Panc1 (cell line): ENCODE measurements at regions not wholly inside any gene's neighbourhood (a gene's known extent, or its start where the extent isn't known, plus 50 kb on each side); places are given as distances from the start of the nearest gene placed in this dataset.

Experiments used
- ATAC-seq: fragments of 200-7000 bp; cut with Tn5 transposase; 2 replicates; pipeline ENCODE4 v1.9.1; 2020; ENCODE audit warnings: mild to moderate bottlenecking, moderate library complexity
- BruUV-seq: library from RNA; stranded (reverse); fragments of 400-500 nt; replicated peaks from 2 replicates; lab custom pipeline; 2021; lab: Mats Ljungman, UMichigan
- CTCF ChIA-PET: fragments of 300-600 bp; sonication (Branson Sonifier 250); formaldehyde crosslinking; loops from one replicate; lab custom pipeline; 2022; ENCODE audit warnings: antibody characterized with exemption; lab: Charles Lee
- POLR2A ChIA-PET: fragments of 300-600 bp; sonication (Branson Sonifier 250); formaldehyde crosslinking; loops from one replicate; lab custom pipeline; 2022; ENCODE audit warnings: antibody characterized with exemption; lab: Charles Lee
- DNase-seq: peaks from one replicate; pipeline ENCODE4 v3.0.0-alpha.2; 2010; ENCODE audit warnings: low read depth, low spot score
- H3K27ac ChIP-seq: 2 replicates; pipeline ENCODE4 v1.5.1; 2011; ENCODE audit warnings: mild to moderate bottlenecking, low read length, inconsistent platforms
- H3K27me3 ChIP-seq: fragments of 200-500 bp; sonication (Bioruptor generic); 2 replicates; pipeline ENCODE4 v1.6.0; 2014; ENCODE audit warnings: low read length, inconsistent platforms; ENCODE audit not compliant: control insufficient read depth, insufficient read depth
- H3K36me3 ChIP-seq: fragments of 200-500 bp; sonication (Bioruptor generic); 2 replicates; pipeline ENCODE4 v1.5.1; 2014; ENCODE audit warnings: inconsistent platforms, mild to moderate bottlenecking, low read length, moderate library complexity; ENCODE audit not compliant: control insufficient read depth, insufficient read depth
- H3K4me1 ChIP-seq: 2 replicates; pipeline ENCODE4 v1.5.1; 2011; ENCODE audit warnings: inconsistent platforms, mild to moderate bottlenecking, low read length, moderate library complexity; ENCODE audit not compliant: control insufficient read depth, insufficient read depth
- H3K4me3 ChIP-seq, 2 experiments: 2 replicates each; pipeline ENCODE4 v1.5.1; 2011 to 2012; ENCODE audit warnings: low read depth in 2 of 2, low read length in 2 of 2, mild to moderate bottlenecking in 2 of 2, inconsistent platforms in 1 of 2, moderate library complexity in 1 of 2
- H3K9me3 ChIP-seq: fragments of 200-500 bp; sonication (Bioruptor generic); 2 replicates; pipeline ENCODE4 v1.5.1; 2014; ENCODE audit warnings: low read depth, mild to moderate bottlenecking, inconsistent platforms, low read length, moderate library complexity; ENCODE audit not compliant: control insufficient read depth, insufficient read depth
- POLR2AphosphoS5 ChIP-seq: IDR thresholded peaks from 2 replicates; pipeline ENCODE4 v1.6.1; 2012; ENCODE audit warnings: mild to moderate bottlenecking, low read depth, low read length, moderate library complexity
- SIN3A ChIP-seq: IDR thresholded peaks from 2 replicates; pipeline ENCODE4 v1.6.1; 2012; ENCODE audit warnings: low read depth, mild to moderate bottlenecking, low read length, moderate library complexity, borderline replicate concordance; ENCODE audit not compliant: insufficient read depth
- TCF7L2 ChIP-seq: IDR thresholded peaks from 2 replicates; pipeline ENCODE4 v1.6.1; 2011; ENCODE audit warnings: mild to moderate bottlenecking, low read depth, low read length, inconsistent platforms
- in situ Hi-C: cut with HindIII; loops from 2 replicates; pipeline ENCODE4 v1.10.0; 2016; ENCODE audit warnings: low sequenced_read_pairs, low pct_unique_long_range_greater_than_20kb
- intact Hi-C: fragments of 100-400 bp; cut with micrococcal nuclease; formaldehyde crosslinking; loops from one replicate; pipeline ENCODE4 v1.10.0; 2022; ENCODE audit not compliant: unreplicated experiment
- TF ChIP-seq, protein P1 (sequence below): fragments of 450-650 bp; IDR thresholded peaks from 2 replicates; pipeline ENCODE4 v1.5.1; 2017; ENCODE audit warnings: mild to moderate bottlenecking
- TF ChIP-seq, protein P2 (sequence below), 2 experiments: IDR thresholded peaks; 2 replicates each; pipeline ENCODE4 v1.6.1; 2011 to 2012; ENCODE audit warnings: low read depth in 2 of 2, control low read depth in 1 of 2, low read length in 1 of 2, mild to moderate bottlenecking in 1 of 2, moderate library complexity in 1 of 2; ENCODE audit not compliant: insufficient read depth in 1 of 2

DNA sequence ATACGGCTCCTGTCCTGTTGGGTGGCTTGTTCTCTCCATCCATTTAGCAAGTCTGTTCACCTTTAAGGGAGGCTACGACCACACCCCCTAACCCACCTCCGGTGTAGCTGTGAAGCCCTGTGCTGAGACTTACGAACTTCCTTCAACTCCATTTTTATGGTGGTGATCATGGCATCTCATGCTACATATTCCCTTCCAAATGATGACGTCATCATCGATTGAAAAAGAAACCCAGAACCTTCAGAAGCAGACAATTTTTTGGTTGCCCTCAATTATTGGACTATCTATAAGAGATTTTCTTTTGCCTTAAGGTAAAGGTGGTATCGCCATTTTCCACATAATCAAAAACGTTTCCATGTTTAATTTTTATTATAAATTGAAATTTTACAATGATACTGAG lies 389.0 kb downstream of the CBLN4 start:
- peaks cover 4% of the 10 kb centered on the region; the same call in 1 of the 2 replicates for H3K9me3 ChIP-seq
- DNase-seq (no peak), ATAC-seq (no peak)
- no peak overlapping the region for H3K27ac ChIP-seq
- BruUV-seq = no TSS peak
- CTCF ChIA-PET = no interaction called here
- intact Hi-C loops = no loop called here
- no peaks in the 10 kb centered on the region for H3K36me3 ChIP-seq
- in situ Hi-C loops = no loop called here
- POLR2A ChIA-PET = no interaction called here
- no peak overlapping the region for H3K4me3 ChIP-seq
- H3K27me3 ChIP-seq = no peaks in the 10 kb centered on the region
- TF ChIP-seq SIN3A (no peak), POLR2AphosphoS5 (no peak), TCF7L2 (no peak)
- TF ChIP-seq, protein P1, sequence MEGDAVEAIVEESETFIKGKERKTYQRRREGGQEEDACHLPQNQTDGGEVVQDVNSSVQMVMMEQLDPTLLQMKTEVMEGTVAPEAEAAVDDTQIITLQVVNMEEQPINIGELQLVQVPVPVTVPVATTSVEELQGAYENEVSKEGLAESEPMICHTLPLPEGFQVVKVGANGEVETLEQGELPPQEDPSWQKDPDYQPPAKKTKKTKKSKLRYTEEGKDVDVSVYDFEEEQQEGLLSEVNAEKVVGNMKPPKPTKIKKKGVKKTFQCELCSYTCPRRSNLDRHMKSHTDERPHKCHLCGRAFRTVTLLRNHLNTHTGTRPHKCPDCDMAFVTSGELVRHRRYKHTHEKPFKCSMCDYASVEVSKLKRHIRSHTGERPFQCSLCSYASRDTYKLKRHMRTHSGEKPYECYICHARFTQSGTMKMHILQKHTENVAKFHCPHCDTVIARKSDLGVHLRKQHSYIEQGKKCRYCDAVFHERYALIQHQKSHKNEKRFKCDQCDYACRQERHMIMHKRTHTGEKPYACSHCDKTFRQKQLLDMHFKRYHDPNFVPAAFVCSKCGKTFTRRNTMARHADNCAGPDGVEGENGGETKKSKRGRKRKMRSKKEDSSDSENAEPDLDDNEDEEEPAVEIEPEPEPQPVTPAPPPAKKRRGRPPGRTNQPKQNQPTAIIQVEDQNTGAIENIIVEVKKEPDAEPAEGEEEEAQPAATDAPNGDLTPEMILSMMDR = no peak
- H3K4me1 ChIP-seq = no peaks in the 10 kb centered on the region

DNA sequence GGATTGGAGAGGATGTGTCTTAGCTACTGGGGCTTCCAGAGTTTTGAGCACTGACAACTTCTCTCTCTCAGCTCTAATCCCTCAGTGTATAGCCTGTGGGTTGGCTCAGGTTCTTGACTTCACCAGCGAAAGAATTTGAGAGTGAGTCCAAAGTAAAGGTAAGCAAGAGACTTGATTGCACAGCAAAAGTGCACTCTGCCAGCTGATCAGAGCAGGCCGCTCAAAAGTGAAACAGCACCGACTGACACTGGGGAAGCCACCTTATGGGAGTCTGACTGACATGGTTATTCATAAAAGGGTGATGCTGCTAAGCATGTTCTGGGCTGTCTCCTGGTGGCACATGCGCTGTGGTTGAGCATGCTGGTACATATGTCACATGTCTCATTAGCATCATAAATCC lies 389.5 kb downstream of the CBLN4 start:
- DNase-seq = no peak
- CTCF ChIA-PET = no interaction called here
- no peak for ATAC-seq
- Histone ChIP-seq H3K36me3 (no peaks in the 10 kb centered on the region), H3K27me3 (no peaks in the 10 kb centered on the region), H3K4me1 (no peaks in the 10 kb centered on the region), H3K4me3 (no peak overlapping the region), H3K9me3 (peaks cover 4% of the 10 kb centered on the region; the same call in 1 of the 2 replicates), H3K27ac (no peak overlapping the region)
- TF ChIP-seq, protein P2, sequence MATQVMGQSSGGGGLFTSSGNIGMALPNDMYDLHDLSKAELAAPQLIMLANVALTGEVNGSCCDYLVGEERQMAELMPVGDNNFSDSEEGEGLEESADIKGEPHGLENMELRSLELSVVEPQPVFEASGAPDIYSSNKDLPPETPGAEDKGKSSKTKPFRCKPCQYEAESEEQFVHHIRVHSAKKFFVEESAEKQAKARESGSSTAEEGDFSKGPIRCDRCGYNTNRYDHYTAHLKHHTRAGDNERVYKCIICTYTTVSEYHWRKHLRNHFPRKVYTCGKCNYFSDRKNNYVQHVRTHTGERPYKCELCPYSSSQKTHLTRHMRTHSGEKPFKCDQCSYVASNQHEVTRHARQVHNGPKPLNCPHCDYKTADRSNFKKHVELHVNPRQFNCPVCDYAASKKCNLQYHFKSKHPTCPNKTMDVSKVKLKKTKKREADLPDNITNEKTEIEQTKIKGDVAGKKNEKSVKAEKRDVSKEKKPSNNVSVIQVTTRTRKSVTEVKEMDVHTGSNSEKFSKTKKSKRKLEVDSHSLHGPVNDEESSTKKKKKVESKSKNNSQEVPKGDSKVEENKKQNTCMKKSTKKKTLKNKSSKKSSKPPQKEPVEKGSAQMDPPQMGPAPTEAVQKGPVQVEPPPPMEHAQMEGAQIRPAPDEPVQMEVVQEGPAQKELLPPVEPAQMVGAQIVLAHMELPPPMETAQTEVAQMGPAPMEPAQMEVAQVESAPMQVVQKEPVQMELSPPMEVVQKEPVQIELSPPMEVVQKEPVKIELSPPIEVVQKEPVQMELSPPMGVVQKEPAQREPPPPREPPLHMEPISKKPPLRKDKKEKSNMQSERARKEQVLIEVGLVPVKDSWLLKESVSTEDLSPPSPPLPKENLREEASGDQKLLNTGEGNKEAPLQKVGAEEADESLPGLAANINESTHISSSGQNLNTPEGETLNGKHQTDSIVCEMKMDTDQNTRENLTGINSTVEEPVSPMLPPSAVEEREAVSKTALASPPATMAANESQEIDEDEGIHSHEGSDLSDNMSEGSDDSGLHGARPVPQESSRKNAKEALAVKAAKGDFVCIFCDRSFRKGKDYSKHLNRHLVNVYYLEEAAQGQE (IDR thresholded peaks at IDR 0.05; ENCODE audit: insufficient read depth in 1 of 2, low read depth in 2 of 2, low read length in 1 of 2) = no peak
- TF ChIP-seq SIN3A (no peak), TCF7L2 (no peak), POLR2AphosphoS5 (no peak)
- TF ChIP-seq, protein P1 = no peak
- POLR2A ChIA-PET = no interaction called here
- intact Hi-C loops (no loop called here), in situ Hi-C loops (no loop called here)
- BruUV-seq = no TSS peak
